Activated T-cell treated with anti-CD3 and anti-CD28 coated beads, Interleukin-2, amount 50 U/mL, for 48 hours (primary cell): ENCODE measurements at regions not wholly inside any gene's neighbourhood (a gene's known extent, or its start where the extent isn't known, plus 50 kb on each side); places are given as distances from the start of the nearest gene placed in this dataset.

ENCODE experiments used
- DNase-seq, 2 experiments: peaks; one replicate each; pipeline ENCODE4 v3.0.0-alpha.2; 2020

DNA sequence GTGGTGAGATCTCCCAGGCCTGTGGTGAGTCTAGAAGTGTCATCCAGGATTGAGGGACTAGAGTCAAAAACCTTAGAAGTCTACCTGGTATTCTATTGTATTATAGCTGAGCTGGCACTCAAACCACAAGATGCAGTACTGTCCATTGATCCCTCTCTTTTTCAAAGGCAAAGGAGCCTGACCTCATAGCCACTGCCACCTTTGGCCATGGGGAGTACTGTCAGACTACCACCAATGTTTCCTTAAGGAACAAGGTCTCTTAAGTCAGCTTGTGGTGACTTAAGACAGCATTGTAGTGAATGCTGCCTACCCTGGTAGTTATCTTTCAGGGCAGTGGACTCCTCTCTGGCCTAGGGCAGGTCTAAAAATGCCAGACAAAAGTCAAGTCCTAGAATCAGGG, 878.0 kb upstream of the MDGA2 start:
- DNase-seq = no peak

DNA sequence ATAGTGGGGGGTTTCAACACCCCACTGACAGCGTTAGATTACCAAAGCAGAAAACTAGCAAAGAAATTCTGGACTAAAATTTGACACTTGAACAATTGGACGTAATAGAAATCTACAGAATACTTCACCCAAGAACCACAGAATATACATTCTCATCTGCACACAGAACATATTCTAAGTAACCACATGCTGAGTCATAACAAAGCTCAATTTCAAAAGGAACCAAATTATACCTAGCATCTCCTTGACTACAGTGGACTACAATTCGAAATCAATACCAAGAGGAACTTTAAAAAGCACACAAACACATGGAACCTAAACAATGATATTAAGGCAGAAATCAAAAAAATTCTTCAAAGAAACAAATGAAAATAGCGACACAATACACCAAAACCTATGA, 871.6 kb upstream of the MDGA2 start:
- no peak for DNase-seq

DNA sequence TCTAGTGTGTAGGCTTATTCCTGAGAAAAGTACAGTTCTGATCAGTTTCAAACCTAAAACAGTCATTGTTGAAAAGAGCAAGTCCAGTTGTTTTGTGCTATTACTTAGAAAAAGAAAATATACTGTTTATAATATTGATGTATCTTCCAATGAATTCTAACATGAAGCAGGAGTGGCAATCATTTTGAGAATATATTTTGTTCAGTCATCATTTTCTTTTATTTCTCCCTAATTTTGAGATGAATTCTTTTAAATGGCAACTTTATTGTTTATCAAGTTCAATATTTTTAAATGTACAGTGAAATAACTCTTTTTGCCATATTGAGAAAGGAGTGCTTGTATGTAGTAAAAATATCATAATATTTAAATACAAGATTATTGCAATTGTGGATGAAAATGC, 862.2 kb upstream of the MDGA2 start:
- DNase-seq = no peak

DNA sequence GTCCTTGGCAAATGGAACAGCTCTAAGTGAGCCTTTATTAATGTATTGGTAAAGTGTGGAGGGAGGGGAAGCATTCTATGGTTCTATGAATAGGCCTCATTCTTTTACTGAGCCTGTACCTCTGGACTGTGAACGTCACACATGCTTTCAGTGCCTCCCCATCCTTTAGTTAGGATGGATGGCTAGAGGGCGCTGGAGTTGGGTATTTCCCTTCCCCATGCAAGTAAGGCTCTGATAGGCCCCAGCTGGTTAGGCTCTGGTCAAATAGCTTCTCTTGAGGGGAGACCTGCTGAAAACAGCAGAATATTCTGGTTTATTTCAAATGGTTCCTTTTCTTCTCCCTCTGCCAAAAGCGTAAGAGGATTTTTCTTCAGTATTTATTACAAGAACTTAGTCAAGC, 860.9 kb upstream of the MDGA2 start:
- no peak for DNase-seq

DNA sequence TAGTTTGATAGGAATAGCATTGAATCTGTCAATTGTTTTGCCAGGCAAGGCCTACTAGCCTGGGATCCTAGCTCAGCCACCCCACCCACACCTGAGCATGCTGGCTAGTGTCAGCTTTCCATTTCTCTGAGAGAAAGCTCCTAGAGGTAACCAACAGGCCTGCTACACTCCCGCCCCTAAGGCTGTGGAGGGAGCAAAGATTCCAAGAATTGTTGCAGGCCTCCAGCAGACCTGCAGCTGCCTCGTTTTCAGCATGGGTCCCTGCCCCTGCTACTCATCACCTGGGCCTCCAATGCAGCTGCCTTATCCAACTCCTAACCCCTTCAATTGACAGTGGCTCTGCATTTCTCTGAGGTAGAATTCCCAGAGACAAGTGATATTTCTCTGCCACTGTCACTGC, 852.4 kb upstream of the MDGA2 start:
- no peak for DNase-seq

DNA sequence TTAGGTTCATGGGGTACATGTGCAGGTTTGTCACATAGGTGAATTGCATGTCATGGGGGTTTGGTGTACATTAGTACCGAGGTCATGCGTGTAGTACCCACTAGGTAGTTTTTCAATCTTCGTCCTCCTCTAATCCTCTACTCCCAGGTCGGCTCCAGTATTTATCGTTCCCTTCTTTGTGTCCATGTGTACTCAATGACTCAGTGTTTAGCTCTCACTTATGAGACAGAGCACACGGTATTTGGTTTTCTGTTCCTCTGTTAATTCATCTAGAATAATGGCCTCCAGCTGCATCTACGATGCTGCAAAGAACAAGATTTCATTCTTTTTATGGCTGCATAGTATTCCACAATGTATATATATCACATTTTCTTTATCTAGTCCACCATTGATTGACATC, 850.9 kb upstream of the MDGA2 start:
- no peak for DNase-seq

DNA sequence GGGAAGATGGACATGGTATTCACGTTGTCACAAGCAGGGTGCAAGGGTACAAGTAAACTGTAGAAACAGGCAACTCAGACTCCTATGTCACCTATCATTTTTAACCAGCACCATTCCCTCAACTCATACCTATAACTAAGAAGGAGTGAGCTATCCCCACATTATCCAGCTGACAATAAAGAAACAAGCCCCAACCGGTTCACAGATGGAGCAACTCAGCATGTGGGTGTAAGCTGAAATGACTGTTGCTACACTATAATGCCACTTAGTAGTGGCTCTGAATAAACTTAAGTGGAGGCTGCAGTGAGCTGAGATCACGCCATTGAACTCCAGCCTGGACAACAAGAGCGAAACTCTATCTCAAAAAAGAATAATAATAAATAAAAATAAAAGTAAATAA, 829.5 kb upstream of the MDGA2 start:
- DNase-seq = no peak

DNA sequence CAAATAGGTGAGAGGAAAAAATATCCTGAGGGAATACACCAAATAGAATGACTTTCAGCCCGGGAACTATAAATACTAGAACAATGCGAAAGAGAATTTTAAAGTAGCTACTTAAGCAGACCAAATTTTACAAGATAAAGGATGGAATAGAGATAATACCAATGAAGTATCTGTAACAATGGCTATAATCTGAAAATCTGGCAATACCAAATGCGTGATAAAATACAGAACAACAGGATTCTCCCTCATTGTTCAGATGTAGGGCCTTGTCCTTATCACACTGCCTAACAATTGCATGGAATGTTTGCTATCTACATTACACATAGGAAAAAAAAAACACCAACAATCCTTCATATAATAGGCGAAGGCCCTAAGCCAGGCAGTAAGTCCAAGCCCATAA, 815.4 kb upstream of the MDGA2 start:
- no peak for DNase-seq

DNA sequence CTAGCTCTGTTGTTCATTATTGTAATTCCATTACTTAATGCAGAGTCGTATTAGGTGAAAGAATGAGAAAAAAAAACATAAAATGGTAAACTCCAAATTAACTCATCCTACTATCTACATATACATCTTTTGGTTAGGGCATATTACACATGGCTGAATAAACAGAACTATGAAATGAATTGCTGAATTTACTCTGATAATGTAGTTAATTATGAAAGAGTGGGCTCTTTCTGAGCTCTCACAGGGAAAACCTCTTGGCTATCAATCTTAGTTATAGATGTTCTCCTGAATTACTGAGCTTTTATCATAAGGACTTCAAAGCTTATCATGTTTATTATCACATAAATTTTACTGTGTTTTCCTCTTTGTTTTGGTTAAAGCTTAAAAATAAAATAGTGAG, 798.5 kb upstream of the MDGA2 start:
- no peak for DNase-seq

DNA sequence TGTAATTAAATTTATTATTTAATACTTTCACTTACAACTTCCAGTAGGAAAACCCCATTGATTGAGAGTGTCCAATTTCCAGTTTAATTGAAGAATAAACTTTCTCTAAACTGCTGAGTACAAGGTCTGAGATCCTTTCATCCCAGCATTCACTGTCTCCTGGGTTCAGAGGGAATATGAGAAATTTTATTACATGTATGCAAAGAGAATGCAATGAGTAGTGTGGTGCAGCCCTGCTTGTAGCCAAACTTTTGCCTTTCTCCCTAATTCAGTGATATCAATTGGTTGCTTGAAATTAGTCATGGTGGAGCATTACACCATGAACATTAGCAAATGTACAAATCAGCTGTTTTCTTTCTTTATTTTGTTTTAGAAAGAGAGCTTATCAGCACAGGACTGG, 780.6 kb upstream of the MDGA2 start:
- no peak for DNase-seq

DNA sequence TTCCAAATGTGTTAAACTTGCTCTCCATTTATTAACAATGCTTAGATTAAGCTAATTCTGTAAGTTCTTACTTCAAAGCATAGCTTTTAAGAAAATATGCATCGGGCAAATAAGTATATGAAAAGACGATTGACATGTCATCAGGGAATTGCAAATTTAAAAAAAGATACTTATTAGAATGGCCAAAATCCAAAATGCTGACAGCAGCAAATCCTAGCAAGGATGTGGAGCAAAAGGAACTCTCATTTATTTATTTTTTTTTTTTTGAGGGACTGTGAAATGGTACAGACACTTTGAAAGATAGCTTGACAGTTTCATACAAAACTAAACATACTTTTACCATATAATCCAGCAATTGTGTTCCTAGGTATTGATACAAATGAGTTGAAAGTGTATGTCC, 779.5 kb upstream of the MDGA2 start:
- no peak for DNase-seq

DNA sequence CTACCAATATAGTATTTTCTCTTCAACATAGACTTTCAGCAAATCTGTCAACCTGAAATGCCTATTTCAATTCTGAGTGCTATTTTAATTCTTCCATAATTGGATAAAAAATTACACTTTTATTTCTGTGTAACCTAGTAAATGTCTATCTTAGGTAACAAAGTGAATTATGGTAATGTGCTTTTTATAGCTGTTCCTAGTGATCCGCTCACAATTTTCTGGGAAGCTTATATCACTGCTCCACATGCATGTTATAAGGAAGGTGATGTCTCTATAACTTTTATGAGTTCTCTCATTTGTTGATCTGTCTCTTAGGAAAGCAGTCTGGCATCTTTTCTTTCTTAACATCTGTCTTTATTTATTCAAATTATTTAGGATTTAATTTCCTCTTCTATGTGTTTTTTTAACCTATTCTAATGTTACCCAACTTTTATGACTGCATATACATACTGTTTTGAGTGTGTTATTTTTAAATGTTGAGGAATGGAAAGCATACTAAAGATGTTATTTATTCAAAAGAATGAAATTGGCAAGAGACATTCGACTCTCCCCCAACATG, 777.1 kb upstream of the MDGA2 start:
- DNase-seq = no peak

DNA sequence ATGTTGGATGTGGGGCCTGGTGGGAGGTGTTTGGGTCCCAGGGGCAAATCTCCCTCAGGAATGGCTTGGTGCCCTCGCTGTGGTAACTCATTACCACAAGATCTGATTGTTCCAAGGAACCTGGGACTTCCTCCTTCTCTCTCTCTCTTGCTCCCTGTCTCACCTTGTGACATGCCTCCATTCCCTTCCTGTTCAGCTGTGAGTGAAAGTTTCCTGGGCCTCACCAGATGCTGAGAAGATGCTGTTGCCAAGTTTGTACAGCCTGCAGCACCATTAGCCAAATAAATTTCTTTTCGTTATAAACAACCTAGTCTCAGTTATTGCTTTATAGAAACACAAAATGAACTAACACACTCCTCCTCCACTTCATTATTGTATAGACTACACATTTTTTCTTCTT, 759.8 kb upstream of the MDGA2 start:
- no peak for DNase-seq

DNA sequence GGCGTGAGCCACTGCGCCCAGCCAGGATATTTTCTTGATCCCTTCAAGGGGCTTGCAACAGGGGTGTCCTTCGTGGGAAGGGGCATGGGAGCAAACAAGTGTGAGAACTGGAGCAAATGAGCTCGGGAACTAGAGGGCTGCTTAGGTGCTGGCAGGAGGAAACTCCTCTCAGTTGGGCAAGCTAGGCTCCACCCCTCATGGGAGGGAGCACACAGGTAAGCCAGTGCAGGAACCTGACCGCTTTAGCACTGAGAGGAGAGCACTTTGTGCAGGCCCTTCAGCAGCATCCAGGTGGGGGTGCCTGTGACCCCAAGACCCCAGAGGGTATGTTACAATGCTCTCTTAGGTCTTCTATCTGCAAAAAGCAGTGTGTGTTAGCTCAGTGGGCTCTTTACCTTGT, 755.4 kb upstream of the MDGA2 start:
- no peak for DNase-seq

DNA sequence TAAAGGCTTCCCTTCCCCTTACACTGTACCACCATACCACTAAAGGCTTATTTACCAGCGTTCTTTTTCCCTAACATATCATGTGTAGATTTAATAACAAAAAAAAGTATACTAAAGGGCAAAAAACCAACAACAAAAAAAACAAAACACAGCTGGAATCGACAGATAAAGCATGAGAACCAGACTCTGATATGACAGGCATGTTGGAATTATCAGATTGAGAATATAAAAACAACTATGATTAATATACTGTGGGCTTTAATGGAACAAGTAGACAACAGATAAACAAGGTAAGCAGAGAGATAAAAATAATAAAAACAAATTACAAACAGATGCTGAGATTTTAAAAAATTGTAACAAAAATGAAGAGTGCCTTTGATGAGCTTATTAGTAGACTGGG, 754.1 kb upstream of the MDGA2 start:
- no peak for DNase-seq

DNA sequence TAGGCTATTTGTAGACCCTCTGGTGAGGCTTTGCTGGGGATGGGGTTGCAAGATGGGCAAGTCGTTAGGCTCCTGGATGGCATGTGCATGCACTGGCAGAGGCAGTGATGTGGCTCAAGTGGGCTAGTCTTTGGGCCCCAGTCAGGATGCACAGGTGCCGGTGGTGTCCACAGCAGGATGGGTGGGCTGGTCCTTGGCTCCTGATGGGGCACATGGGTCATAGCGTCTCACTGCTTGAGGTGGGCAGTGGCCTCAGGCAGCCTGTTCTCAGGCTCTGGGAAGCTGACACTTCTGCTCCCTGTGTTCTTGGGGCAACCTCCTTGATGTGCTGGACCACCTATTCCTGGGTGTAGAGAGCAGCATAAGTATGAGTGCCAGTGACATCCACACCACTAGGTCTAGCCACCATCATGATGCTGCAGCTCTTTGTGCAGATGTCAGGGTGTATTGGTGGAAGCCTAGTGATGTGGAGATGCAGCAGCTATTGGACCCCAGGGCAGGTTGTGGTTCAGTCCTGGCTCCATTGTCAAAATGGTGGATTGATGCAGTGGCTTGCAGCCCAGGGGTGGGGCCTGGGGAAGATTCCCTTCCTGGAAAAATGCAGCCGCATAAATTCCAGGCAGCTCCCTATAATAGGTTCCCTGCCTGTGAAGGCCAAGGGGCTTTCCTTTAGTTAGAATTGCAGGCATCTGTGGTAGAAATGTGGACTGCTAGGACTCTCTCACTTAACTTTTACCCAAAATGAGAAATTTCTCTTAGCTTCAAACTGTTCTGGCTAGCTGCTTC, 742.5 kb upstream of the MDGA2 start:
- no peak for DNase-seq

DNA sequence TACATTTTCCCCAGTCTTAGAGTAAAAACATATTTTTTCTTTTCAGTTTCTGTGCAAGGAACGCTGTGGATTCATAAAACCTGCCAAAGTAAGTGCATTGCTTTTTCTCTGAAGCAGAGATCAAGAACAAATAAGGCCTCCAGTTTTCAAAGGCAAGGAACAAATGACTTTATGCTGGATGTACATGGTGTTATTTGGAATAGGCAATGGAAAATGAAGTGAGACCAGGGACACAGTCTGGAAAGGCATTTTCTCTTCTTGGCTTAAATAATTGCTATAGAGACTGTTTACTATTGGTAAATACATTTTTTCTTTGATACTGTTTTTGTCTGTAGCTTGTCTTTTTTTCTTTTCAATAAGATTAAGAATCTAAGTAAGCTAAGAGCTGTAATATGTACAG, 725.9 kb upstream of the MDGA2 start:
- no peak for DNase-seq

DNA sequence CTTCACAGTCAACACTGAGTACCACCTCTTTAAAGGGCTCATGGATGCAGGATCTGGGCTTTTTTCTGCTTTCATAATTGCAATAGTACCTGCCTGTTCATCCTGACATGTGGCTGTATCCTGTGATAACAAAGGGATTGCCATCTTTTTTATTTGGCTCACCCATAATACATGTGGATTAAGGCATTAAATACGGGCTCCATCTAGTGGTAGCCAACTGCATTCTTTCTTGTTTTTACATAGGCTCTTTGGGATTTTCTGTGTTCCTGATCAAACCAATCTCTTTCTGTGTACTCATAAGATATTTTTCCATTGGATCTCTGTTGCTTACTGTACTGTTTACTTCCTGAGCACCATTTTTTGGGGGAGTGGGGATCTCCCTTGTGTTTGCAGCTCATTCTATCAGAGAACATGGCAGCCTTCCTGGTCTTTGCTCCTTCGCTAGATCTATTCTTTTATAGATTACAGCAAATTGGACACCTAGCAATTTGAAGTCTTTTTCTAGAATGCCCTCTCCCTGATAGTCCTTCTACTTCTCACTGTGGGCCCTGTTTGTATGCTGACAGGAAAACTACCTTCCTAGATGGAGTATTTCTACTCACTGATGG, 723.4 kb upstream of the MDGA2 start:
- DNase-seq = no peak

DNA sequence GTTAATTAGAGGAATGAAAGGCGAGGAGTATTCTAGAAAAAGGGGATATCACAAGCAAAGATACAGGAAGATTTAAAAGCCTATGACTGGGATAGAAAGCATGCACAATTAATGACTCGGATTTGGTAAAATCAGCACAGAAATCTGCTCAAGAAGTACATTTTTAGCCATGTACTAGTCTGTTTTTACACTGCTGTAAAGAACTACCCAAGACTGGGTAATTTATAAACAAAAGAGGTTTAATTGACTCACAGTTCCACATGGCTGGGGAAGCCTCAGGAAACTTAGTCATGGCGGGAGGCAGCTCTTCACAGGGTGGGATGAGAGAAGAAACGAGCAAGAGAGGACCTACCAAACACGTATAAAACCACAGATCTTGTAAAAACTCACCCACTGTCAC, 716.3 kb upstream of the MDGA2 start:
- DNase-seq = no peak

DNA sequence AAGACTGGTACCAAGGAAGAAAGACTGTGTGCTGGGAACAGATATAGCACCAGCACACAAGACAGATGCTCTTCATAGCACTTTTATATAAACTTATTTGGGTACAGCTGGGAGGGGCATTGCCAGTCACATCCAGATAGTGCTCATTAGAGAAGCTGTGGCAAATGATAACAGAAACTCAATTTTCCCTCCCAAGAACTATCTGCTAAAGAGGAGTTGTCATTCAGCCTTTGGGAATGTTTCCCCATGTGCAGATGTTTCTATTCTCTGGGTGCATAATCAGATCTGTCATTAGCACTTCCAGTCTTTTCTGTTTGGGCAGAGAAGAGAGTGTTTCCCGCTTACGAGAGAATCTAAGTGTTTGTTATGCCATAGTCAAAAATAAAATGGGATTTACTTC, 714.9 kb upstream of the MDGA2 start:
- no peak for DNase-seq

DNA sequence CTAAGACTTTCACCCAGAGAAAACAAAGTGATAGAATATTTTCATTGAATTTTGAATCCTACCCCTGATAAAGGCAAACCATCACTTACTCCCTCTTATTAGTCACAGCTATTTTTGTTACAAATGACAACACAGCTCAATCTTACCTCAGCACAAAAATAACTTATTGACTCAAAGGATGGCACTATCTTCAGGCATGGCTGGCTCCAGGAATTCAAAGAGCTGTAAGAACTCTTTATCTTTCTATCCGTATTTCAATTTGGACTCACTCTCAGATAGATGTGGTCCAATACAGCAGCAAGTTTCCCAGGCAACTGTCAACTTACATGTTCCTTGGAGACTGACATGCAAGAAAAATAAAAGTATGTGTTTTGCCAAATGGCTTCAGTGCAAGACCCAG, 709.4 kb upstream of the MDGA2 start:
- DNase-seq = no peak

DNA sequence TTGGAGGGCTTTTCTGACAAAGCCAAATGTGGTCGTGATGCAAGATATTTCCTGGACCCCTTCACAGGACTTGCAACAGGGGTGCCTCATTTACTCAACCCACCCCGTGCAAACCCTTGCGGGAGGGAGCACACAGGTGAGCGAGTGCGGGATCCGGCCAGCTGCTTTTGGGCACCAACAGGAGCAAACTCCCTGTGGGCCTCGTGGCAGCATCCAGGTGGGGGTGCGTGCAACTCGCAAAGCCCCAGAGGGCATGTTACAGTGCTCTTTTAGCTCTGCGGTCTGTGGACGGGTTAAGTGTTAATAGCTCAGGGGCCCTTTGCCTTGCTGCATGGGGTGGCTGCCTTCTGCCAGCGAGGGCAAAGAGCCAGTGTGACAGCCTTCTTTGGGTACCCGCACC, 707.6 kb upstream of the MDGA2 start:
- DNase-seq = no peak

DNA sequence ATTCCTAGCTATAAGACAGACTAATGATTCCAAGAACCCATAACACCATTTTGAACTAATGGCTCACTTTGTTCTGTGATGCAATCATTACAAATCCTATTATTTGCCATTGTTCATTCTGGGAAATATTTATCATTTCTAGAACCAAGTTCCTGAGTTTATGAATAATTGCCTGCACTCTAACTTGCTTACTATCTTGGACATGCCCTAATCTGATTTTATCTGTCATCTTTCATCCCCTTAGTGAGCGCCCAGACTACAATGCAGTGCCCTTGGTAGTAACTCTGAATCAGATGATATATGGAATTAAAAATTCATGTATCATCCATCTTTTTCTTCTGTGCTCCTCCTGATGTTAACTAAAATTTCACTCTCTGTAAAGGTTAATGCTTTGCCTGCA, 703.1 kb upstream of the MDGA2 start:
- DNase-seq = no peak

DNA sequence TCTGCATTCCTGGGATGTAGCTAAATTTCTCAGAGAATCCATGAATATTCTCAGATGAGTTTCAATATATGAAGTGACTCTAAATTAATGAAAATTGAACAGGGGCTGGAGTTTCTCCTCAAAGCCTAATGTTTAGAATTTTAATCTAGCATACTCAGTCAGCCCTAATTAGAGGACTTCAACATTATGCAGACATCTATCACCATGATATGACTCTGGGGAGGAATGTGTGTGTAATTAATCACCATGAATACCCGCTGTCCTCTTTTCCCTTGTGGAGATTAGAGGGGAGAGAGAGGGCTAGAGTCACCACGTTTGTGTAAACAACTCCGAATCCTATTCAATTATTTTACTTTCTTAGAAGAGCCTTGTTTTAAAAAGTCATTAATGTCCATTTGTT, 698.6 kb upstream of the MDGA2 start:
- no peak for DNase-seq

DNA sequence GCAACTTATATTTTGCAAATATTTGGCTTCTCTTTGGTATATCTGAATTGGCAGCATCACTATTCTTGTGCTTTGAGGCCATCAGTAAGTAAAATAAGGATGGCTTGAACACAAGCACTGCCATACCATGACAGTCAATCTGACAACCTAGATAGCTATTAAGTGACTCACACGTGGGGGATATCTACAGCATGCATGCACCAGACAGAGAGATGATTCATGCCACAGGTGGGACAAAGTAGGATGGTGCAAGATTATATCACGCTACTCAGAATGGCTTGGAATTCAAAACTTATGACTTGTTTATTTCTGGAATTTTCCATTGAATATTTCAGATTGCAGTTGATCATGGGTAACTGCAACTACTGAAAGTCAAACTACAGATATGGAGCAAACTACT, 675.6 kb upstream of the MDGA2 start:
- DNase-seq = no peak
